OCI-LY3 (cell line): ENCODE measurements at regions not wholly inside any gene's neighbourhood (a gene's known extent, or its start where the extent isn't known, plus 50 kb on each side); places are given as distances from the start of the nearest gene placed in this dataset.

Source experiments
- H2AFZ ChIP-seq: fragments of 200-600, 300-600 bp; shearing (Covaris generic); 2 replicates; pipeline ENCODE4 v1.6.0; 2014; ENCODE audit warnings: antibody characterized with exemption, low read depth, low read length
- H3K27ac ChIP-seq: fragments of 200-600, 300-600 bp; sonication (generic); 2 replicates; pipeline ENCODE4 v1.5.1; 2014; ENCODE audit warnings: mild to moderate bottlenecking, low read length, moderate library complexity, mixed read lengths
- H3K27me3 ChIP-seq: fragments of 200-600, 300-600 bp; sonication (generic); 2 replicates; pipeline ENCODE4 v1.6.1; 2014; ENCODE audit warnings: low read depth, low read length, mixed read lengths
- H3K36me3 ChIP-seq: fragments of 200-600, 300-600 bp; sonication (generic); replicated peaks from 2 replicates; pipeline ENCODE3; 2014; ENCODE audit warnings: low read depth, low read length, mixed read lengths
- H3K4me1 ChIP-seq: fragments of 300-600, 200-600 bp; sonication (generic); 2 replicates; pipeline ENCODE4 v1.6.1; 2014; ENCODE audit warnings: low read length, mixed read lengths
- H3K4me2 ChIP-seq: fragments of 200-600, 300-600 bp; sonication (generic); 2 replicates; pipeline ENCODE4 v1.6.1; 2014; ENCODE audit warnings: low read length, mixed read lengths
- H3K4me3 ChIP-seq: fragments of 300-600, 200-600 bp; sonication (generic); 2 replicates; pipeline ENCODE4 v1.5.1; 2014; ENCODE audit warnings: antibody characterized with exemption, mild to moderate bottlenecking, low read length, moderate library complexity
- H3K79me2 ChIP-seq: fragments of 300-600, 200-600 bp; shearing (Covaris generic); 2 replicates; pipeline ENCODE4 v1.6.1; 2014; ENCODE audit warnings: mild to moderate bottlenecking, low read length, mixed read lengths
- H3K9ac ChIP-seq: fragments of 300-600, 200-600 bp; shearing (Covaris generic); 2 replicates; pipeline ENCODE4 v1.6.0; 2014; ENCODE audit warnings: mild to moderate bottlenecking, low read length, moderate library complexity
- H3K9me3 ChIP-seq: fragments of 200-600, 300-600 bp; shearing (Covaris generic); 2 replicates; pipeline ENCODE4 v1.6.1; 2014; ENCODE audit warnings: low read length, mixed read lengths; ENCODE audit not compliant: insufficient read depth
- H4K20me1 ChIP-seq: fragments of 200-600, 300-600 bp; sonication (generic); 2 replicates; pipeline ENCODE4 v1.6.1; 2016; ENCODE audit warnings: low read length, mixed read lengths; ENCODE audit not compliant: insufficient read depth
- EZH2phosphoT487 ChIP-seq: fragments of 200-600 bp; shearing (Covaris generic); IDR thresholded peaks from 2 replicates; pipeline ENCODE4 v1.6.1; 2018; ENCODE audit warnings: antibody characterized with exemption, mixed run types, low read depth
- TF ChIP-seq, protein P1 (sequence below): fragments of 200-600, 300-600 bp; sonication (generic); IDR thresholded peaks from 2 replicates; pipeline ENCODE4 v1.5.1; 2014; ENCODE audit warnings: antibody characterized with exemption, low read length, low read depth

DNA sequence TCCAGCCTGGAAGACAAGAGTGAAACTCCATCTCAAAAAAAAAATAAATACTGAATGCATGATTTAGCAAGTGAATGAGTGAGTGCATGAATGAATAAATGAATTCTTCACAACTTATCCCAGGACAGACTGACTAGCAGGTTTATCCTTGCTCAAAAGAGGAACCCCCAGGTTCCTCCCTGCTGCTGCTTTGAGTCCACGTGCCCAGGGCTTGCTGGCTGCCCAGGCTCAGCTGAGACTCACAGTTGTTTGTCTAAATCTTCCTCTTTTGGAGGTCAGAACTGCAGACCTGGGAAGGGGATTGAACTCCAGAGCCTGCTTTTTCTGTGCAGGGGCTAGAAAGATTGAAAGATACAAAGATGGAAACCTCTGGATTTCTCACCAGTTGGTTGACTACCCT is 117.4 kb upstream of the TMEM45B start:
- TF ChIP-seq, protein P1, sequence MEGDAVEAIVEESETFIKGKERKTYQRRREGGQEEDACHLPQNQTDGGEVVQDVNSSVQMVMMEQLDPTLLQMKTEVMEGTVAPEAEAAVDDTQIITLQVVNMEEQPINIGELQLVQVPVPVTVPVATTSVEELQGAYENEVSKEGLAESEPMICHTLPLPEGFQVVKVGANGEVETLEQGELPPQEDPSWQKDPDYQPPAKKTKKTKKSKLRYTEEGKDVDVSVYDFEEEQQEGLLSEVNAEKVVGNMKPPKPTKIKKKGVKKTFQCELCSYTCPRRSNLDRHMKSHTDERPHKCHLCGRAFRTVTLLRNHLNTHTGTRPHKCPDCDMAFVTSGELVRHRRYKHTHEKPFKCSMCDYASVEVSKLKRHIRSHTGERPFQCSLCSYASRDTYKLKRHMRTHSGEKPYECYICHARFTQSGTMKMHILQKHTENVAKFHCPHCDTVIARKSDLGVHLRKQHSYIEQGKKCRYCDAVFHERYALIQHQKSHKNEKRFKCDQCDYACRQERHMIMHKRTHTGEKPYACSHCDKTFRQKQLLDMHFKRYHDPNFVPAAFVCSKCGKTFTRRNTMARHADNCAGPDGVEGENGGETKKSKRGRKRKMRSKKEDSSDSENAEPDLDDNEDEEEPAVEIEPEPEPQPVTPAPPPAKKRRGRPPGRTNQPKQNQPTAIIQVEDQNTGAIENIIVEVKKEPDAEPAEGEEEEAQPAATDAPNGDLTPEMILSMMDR = no peak
- no peak for TF ChIP-seq EZH2phosphoT487
- Histone ChIP-seq H3K27ac (no peak overlapping the region), H3K4me1 (peaks cover 5% of the 10 kb centered on the region; the same call in 1 of the 2 replicates), H2AFZ (no peak overlapping the region), H3K9ac (no peak overlapping the region), H3K36me3 (no peaks in the 10 kb centered on the region), H3K9me3 (no peaks in the 10 kb centered on the region), H4K20me1 (no peaks in the 10 kb centered on the region), H3K27me3 (peaks cover 13% of the 10 kb centered on the region), H3K4me2 (no peak overlapping the region), H3K4me3 (no peak overlapping the region), H3K79me2 (no peaks in the 10 kb centered on the region)

DNA sequence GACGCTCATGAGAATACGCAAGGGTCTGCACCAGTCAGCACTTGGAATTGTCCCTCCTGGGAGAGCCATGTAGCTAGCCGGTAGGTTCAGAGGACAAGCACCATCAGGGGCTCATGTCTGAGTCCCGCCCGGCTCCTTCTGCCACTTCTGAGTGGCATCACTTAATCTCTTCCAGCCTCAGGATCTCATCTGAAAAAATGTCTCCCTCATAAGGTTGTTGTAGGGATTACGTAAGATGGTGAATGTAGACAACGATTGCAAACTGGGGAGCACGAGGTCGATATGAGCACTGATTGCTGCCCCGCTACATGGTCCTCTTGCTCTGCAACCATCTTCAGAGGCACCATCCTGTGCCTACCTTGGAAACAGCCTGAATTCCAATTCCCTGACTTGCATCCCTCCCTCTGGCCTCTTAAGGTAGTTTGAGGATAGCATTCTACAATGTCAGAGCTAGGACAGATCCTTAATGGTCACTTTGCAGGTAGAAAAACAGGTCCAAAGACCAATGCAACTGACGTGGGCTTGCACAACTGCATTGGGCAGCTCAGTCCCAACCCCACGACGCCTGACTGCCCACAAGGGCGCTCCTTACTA is 115.8 kb upstream of the TMEM45B start:
- H3K4me1 ChIP-seq = peaks cover 5% of the 10 kb centered on the region; the same call in 1 of the 2 replicates

DNA sequence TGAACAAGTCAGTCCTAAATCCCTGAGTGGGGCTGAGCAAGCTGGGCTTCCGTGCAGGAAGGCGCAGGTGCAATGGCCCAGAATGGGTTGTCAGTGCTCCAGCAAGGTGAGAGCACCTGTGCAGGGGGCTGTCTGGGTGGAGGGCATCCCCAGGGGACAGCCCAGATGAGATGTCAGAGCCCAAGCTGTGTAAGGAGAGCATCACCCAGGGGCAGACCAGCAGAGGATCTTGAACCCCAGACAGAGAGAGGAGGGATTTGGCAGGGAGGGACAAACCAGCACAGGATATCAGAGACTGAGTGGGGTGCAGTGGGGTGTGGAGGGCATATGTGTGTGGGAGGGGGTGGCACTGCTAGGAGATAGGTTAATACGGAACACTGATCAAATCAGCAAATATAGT is 114.9 kb upstream of the TMEM45B start:
- no peaks in the 10 kb centered on the region for H3K36me3 ChIP-seq
- H3K27ac ChIP-seq = no peak overlapping the region
- H3K4me1 ChIP-seq = peaks cover 2% of the 10 kb centered on the region; the same call in 1 of the 2 replicates
- no peaks in the 10 kb centered on the region for H3K79me2 ChIP-seq
- H3K9ac ChIP-seq = no peak overlapping the region
- TF ChIP-seq EZH2phosphoT487 = no peak
- TF ChIP-seq, protein P1 = no peak
- no peaks in the 10 kb centered on the region for H4K20me1 ChIP-seq
- peaks cover 23% of the 10 kb centered on the region for H3K27me3 ChIP-seq
- H3K4me2 ChIP-seq = no peak overlapping the region
- no peak overlapping the region for H2AFZ ChIP-seq
- H3K9me3 ChIP-seq = no peaks in the 10 kb centered on the region
- no peak overlapping the region for H3K4me3 ChIP-seq

More for the DNA sequence above, 115.8 kb upstream of the TMEM45B start:
- Histone ChIP-seq H3K4me3 (no peak overlapping the region), H3K27ac (no peak overlapping the region), H3K27me3 (peaks cover 22% of the 10 kb centered on the region), H3K9ac (no peak overlapping the region), H4K20me1 (no peaks in the 10 kb centered on the region), H2AFZ (no peak overlapping the region), H3K9me3 (no peaks in the 10 kb centered on the region), H3K36me3 (no peaks in the 10 kb centered on the region), H3K4me2 (no peak overlapping the region), H3K79me2 (no peaks in the 10 kb centered on the region)
- no peak for TF ChIP-seq EZH2phosphoT487
- TF ChIP-seq, protein P1 = no peak

DNA sequence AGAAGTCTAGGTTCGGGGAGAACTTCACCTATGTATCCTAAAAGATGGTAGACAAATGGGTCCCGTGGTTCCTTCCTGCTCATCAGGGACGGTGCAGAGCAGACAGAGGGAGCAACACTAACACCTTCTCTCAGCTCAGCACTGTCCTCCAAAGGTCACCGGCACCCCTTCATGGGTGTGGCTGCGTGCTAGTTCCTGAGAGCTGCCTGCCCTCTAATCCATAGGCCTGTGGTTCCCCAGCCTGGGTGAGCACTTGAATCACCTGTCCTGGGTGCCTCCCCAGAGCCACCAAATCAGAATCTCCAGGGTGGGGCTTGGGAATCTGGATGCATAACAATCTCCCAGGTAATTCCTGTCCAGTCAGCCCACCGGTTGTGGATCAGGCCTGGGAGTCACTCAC is 113.9 kb upstream of the TMEM45B start:
- no peak overlapping the region for H3K27ac ChIP-seq
- no peak overlapping the region for H3K4me3 ChIP-seq
- no peaks in the 10 kb centered on the region for H3K9me3 ChIP-seq
- H3K27me3 ChIP-seq = peaks cover 23% of the 10 kb centered on the region
- no peaks in the 10 kb centered on the region for H3K79me2 ChIP-seq
- H2AFZ ChIP-seq = no peak overlapping the region
- H4K20me1 ChIP-seq = no peaks in the 10 kb centered on the region
- H3K4me1 ChIP-seq = no peaks in the 10 kb centered on the region
- no peak overlapping the region for H3K4me2 ChIP-seq
- TF ChIP-seq, protein P1 = no peak
- no peak for TF ChIP-seq EZH2phosphoT487
- H3K9ac ChIP-seq = no peak overlapping the region
- no peaks in the 10 kb centered on the region for H3K36me3 ChIP-seq
